Neural cell (in vitro differentiated cells): ENCODE measurements at regions not wholly inside any gene's neighbourhood (a gene's known extent, or its start where the extent isn't known, plus 50 kb on each side); places are given as distances from the start of the nearest gene placed in this dataset.

Experiments used
- H2AFZ ChIP-seq: fragments of 200-600, 300-800 bp; sonication (generic), shearing (Covaris generic); 2 replicates; pipeline ENCODE4 v1.6.0; 2014; ENCODE audit warnings: low read depth, mild to moderate bottlenecking, antibody characterized with exemption, low read length, moderate library complexity
- H3F3A ChIP-seq: fragments of 200-600 bp; shearing (Covaris generic); 2 replicates; pipeline ENCODE4 v1.6.1; 2016; ENCODE audit warnings: mild to moderate bottlenecking, moderate library complexity, mixed read lengths, antibody characterized with exemption, low read length; ENCODE audit not compliant: insufficient read depth, poor library complexity, severe bottlenecking
- H3K27ac ChIP-seq: fragments of 200-600, 300-800 bp; sonication (generic), shearing (Covaris generic); 2 replicates; pipeline ENCODE4 v1.5.1; 2014; ENCODE audit warnings: mild to moderate bottlenecking, low read length, moderate library complexity
- H3K27me3 ChIP-seq: fragments of 300-800, 200-600 bp; sonication (generic), shearing (Covaris generic); 2 replicates; pipeline ENCODE4 v1.6.0; 2014; ENCODE audit warnings: mild to moderate bottlenecking, low read depth, low read length, moderate library complexity; ENCODE audit not compliant: insufficient read depth
- H3K36me3 ChIP-seq: fragments of 300-800, 200-600 bp; sonication (generic), shearing (Covaris generic); 2 replicates; pipeline ENCODE4 v1.5.1; 2014; ENCODE audit warnings: mild to moderate bottlenecking, antibody characterized with exemption, low read length, moderate library complexity; ENCODE audit not compliant: insufficient read depth
- H3K4me2 ChIP-seq: fragments of 300-800, 200-600 bp; sonication (generic), shearing (Covaris generic); 2 replicates; pipeline ENCODE4 v1.6.0; 2014; ENCODE audit warnings: mild to moderate bottlenecking, low read length
- H3K4me3 ChIP-seq: fragments of 300-800, 200-600 bp; sonication (generic), shearing (Covaris generic); 2 replicates; pipeline ENCODE4 v1.5.1; 2014; ENCODE audit warnings: mild to moderate bottlenecking, low read length, moderate library complexity
- H3K79me2 ChIP-seq: fragments of 200-600 bp; shearing (Covaris generic); replicated peaks from 2 replicates; pipeline ENCODE4 v1.6.0; 2014; ENCODE audit warnings: mild to moderate bottlenecking, low read length, moderate library complexity; ENCODE audit not compliant: insufficient read depth
- H3K9ac ChIP-seq: fragments of 300-800, 200-600 bp; sonication (generic), shearing (Covaris generic); 2 replicates; pipeline ENCODE4 v1.6.1; 2016; ENCODE audit warnings: mild to moderate bottlenecking, low read length, mixed read lengths
- H3K9me2 ChIP-seq: fragments of 200-600 bp; shearing (Covaris generic); 2 replicates; pipeline ENCODE4 v1.6.1; 2016; ENCODE audit warnings: mild to moderate bottlenecking, low read length, mixed read lengths; ENCODE audit not compliant: insufficient read depth
- H3K9me3 ChIP-seq: fragments of 200-600, 300-800 bp; sonication (generic), shearing (Covaris generic); 2 replicates; pipeline ENCODE4 v1.6.1; 2016; ENCODE audit warnings: mild to moderate bottlenecking, mixed run types, low read length, moderate library complexity, mixed read lengths
- H4K20me1 ChIP-seq: fragments of 200-600 bp; shearing (Covaris generic); 2 replicates; pipeline ENCODE4 v1.6.1; 2016; ENCODE audit warnings: mild to moderate bottlenecking, mixed run types; ENCODE audit not compliant: insufficient read depth
- CTCF ChIP-seq: fragments of 450-650 bp; IDR thresholded peaks from 2 replicates; pipeline ENCODE4 v1.5.1; 2014; ENCODE audit warnings: antibody characterized with exemption, mild to moderate bottlenecking, moderate library complexity; ENCODE audit not compliant: poor library complexity, severe bottlenecking
- EP300 ChIP-seq: fragments of 450-650 bp; conservative IDR thresholded peaks from 2 replicates; pipeline ENCODE4 v1.6.1; 2014; ENCODE audit warnings: antibody characterized with exemption, mild to moderate bottlenecking, moderate library complexity; ENCODE audit not compliant: poor library complexity, severe bottlenecking
- EZH2 ChIP-seq: fragments of 200-600, 300-800 bp; shearing (Covaris generic), sonication (generic); IDR thresholded peaks from 2 replicates; pipeline ENCODE4 v1.6.1; 2014; ENCODE audit warnings: antibody characterized with exemption, low read length, borderline replicate concordance, mild to moderate bottlenecking; ENCODE audit not compliant: insufficient read depth, poor library complexity, severe bottlenecking
- MXI1 ChIP-seq: fragments of 450-650 bp; conservative IDR thresholded peaks from 2 replicates; pipeline ENCODE4 v1.6.1; 2014; ENCODE audit warnings: antibody characterized with exemption, mild to moderate bottlenecking; ENCODE audit not compliant: poor library complexity, severe bottlenecking
- POLR2AphosphoS5 ChIP-seq: IDR thresholded peaks from 2 replicates; pipeline ENCODE4 v1.6.1; 2012
- RAD21 ChIP-seq: fragments of 450-650 bp; conservative IDR thresholded peaks from 2 replicates; pipeline ENCODE4 v1.6.1; 2014; ENCODE audit warnings: antibody characterized with exemption, mild to moderate bottlenecking, moderate library complexity
- REST ChIP-seq: IDR thresholded peaks from 2 replicates; pipeline ENCODE4 v1.6.1; 2012; ENCODE audit warnings: borderline replicate concordance
- SMC3 ChIP-seq: fragments of 450-650 bp; conservative IDR thresholded peaks from 2 replicates; pipeline ENCODE4 v1.6.1; 2014; ENCODE audit warnings: antibody characterized with exemption, mild to moderate bottlenecking, moderate library complexity; ENCODE audit not compliant: poor library complexity
- TAF1 ChIP-seq: IDR thresholded peaks from 2 replicates; pipeline ENCODE4 v1.6.1; 2012; ENCODE audit warnings: low read depth

GRCh38 chrX:16316331-16316730 is 149.1 kb downstream of the MAGEB17 start:
- Histone ChIP-seq H3K36me3 (no peaks in the 10 kb centered on the region), H3K9me3 (no peaks in the 10 kb centered on the region), H3K9me2 (no peaks in the 10 kb centered on the region), H3F3A (no peaks in the 10 kb centered on the region), H4K20me1 (no peaks in the 10 kb centered on the region), H3K27ac (no peak overlapping the region), H3K4me2 (no peak overlapping the region), H2AFZ (no peak overlapping the region), H3K27me3 (no peaks in the 10 kb centered on the region), H3K4me3 (no peak overlapping the region), H3K79me2 (no peaks in the 10 kb centered on the region), H3K9ac (no peak overlapping the region)
- TF ChIP-seq EZH2 (no peak), SMC3 (no peak), TAF1 (no peak), EP300 (no peak), REST (no peak), POLR2AphosphoS5 (no peak), RAD21 (no peak), MXI1 (no peak), CTCF (no peak)

GRCh38 chrX:16319929-16320328 is 152.6 kb downstream of the MAGEB17 start:
- Histone ChIP-seq H4K20me1 (no peaks in the 10 kb centered on the region), H3K36me3 (no peaks in the 10 kb centered on the region), H3K4me3 (no peak overlapping the region), H3K9ac (no peak overlapping the region), H3K27ac (no peak overlapping the region), H3K27me3 (no peaks in the 10 kb centered on the region), H3K9me2 (no peaks in the 10 kb centered on the region), H2AFZ (no peak overlapping the region), H3K9me3 (no peaks in the 10 kb centered on the region), H3K79me2 (no peaks in the 10 kb centered on the region), H3F3A (no peaks in the 10 kb centered on the region), H3K4me2 (no peak overlapping the region)
- TF ChIP-seq SMC3 (no peak), EP300 (no peak), TAF1 (no peak), CTCF (no peak), RAD21 (no peak), EZH2 (no peak), POLR2AphosphoS5 (no peak), MXI1 (no peak), REST (no peak)
